ENCODE measurements at regions not wholly inside any gene's neighbourhood (a gene's known extent, or its start where the extent isn't known, plus 50 kb on each side); places are given as distances from the start of the nearest gene placed in this dataset.
"Not testable (repeated sequence)": the region's sequence is repeated elsewhere in the genome, so short reads cannot be mapped to it uniquely, and the experiment has no call there.

DNA sequence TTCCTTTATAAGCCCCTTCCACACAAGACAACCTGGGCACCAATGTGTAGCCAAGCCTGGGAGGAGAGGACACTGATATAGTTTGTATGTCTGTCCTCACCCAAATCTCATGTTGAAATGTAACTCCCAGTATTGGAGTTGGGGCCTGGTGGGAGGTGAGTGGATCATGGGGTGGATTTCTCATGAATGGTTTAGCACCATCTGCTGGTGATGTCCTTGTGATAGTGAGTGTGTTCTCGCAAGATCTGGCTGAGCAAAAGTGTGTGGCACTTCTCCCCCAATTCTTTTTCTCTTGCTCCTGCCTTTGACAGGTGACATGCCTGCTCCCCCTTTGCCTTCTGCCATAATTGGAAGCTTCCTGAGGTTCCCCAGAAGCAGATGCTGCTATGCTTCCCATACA is 135.8 kb downstream of the USP31 start:
- DNase-seq, result no peak

DNA sequence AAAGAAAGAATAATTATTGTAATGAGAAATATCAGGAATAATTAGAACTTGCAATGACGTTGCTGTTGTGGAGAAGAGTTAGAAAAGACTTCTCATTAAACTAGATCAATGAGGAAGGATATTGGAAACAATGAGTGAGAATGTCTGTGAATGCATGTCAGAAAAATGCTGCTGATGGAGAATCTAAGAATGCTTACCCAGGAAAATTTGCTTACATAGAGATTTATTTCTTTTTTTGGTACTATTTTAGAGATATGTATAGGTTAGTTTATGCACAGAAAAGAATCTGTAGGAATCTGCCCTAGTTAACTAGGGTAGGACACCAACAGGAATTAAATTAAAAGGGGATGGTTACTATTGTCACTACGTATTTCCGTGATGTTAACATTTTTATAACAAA is 140.2 kb downstream of the USP31 start:
- DNase-seq, result no peak

DNA sequence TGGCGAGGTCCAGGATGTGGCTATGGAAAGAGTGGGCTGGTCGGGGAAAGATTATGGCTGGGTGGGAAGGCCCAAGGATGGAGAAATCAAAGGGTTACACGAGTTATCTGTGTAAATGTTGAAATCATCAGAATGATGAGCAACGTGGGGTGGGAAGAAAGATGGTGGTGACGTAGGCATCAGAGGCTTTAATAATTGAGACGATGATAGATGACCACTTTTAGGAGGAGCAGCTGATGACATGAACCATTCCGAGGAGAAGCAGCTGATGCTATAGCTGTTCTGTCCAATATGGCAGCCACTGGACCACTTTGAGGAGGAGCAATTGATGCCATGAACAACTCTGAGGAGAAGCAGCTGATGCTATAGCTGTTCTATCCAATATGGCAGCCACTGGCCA is 141.2 kb downstream of the USP31 start:
- DNase-seq, result no peak

DNA sequence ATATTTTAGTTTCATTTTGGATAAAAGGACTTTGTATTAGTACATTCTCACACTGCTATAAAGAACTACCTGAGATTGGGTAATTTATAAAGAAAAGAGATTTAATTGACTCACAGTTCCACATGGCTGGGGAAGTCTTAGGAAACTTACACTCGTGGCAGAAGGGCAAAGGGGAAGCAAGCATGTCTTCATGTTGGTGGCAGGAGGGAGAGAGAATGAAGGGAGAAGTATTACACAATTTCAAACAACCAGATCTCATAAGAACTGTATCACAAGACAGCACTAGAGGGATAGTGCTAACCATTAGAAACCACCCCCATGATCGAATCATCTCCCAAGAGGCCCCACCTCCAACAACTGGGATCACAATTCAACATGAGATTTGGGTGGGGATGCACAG is 142.9 kb downstream of the USP31 start:
- peak; percentile 7 to 27 for DNase-seq

DNA sequence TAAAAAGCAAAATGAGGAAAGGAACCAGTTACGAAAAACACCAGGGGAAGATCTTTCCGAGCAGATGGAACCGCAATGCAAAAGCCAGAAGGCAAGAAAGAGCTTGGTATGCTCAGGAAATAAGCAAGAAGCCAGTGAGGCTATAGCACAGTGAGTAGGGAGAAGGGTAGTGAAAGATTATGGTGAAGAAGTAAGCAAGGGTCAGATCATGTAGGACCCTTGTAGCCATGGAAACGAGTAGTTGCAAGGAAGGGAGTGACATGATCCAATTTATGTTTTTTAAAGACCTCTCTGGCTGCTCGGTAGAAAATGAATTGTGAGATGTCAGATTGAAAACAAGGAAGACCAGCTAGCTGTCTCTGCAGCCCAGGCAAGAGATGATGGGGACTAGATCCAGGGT is 143.3 kb downstream of the USP31 start:
- DNase-seq, result no peak

DNA sequence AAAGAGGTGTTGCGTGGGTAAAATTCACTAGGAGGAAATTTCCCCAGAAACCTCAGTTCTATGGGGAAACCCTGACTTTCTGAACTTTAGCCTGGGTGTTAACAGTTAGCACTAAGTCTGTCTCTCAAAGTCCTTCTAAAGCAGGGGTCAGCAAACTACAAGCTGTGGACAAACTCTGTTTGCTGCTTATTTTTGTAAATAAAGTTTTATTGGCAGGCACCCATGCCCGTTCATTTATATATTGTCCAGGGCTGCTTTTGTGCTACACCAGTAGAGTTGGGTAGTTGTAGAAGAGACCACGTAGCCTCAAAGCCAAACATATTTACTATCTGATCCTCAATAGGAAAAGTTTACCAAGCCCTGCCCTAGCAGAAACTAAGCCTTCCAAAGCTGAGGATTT is 159.7 kb downstream of the USP31 start:
- no peak for DNase-seq

DNA sequence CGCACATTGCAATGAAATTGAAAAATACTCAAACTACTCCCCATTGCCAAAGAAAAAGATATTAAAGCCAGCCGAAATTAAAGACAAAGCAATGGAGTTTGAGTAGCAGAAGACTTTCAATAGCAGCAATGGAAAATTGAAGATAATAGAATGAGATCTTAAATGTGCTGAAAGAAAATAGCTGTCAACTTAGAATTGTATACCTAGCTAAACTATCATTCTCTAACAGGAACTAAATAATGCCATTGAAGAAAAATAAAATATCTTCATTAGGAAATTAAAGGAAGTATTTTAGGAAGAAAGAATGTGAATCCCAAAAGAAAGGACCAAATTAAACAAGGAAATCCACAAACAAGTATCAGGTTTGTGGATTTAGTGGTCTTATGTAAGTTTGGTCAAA is 165.6 kb downstream of the USP31 start:
- DNase-seq, result no peak

DNA sequence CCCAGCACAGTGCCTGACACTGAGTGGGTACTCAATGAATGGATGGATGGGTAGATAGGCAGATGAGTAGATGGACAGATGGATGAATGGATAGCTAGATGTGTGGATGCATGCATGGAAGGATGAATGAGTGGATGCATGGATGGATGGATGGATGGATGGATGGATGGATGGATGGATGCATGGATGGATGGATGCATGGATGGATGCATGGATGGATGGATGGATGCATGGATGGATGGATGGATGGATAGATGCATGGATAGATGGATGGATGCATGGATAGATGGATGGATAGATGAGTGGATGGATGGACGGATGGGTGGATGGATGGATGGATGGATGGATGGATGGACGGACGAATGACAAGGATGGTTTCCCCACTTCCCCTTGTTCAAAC is 166.6 kb downstream of the HS3ST2 start:
- DNase-seq, result not testable (repeated sequence)

DNA sequence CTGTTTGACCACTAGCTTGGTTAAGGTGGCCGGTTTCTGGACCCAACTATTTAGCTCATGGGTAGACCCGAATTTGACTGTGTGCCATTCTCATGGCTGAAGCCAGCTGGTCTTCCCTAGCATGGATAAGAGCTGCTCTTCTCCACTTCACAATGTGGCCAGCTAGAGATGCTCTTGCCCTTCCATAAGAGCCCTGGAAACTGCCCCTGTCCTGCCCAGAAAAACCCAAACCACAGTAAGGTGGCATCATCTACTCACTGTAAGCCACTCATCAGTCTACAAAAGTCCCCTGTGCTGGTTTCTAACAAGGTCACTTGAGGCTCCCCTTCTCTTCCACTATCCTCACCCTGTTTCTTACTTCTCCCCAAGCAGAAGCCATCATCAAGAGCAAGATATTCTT is 165.1 kb downstream of the HS3ST2 start:
- no peak for DNase-seq

DNA sequence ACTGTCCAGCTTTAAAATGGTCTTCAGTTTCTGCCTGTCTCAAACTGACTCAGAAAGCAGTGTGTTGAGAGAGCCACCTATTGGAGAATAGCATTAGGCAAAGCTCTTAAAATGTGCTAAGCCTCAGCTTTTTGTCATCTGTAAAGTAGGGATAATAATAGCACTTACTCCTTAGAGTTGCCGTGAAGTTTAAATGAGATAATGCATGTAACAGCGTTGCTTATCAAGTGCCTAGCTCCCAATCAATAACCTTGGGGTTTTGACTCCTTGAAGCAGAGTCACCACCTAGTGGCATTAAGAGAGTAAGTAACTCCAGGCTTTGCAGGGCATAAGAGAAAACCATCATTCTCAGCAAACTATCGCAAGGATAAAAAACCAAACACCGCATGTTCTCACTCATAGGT is 163.3 kb downstream of the HS3ST2 start:
- no peak for DNase-seq

DNA sequence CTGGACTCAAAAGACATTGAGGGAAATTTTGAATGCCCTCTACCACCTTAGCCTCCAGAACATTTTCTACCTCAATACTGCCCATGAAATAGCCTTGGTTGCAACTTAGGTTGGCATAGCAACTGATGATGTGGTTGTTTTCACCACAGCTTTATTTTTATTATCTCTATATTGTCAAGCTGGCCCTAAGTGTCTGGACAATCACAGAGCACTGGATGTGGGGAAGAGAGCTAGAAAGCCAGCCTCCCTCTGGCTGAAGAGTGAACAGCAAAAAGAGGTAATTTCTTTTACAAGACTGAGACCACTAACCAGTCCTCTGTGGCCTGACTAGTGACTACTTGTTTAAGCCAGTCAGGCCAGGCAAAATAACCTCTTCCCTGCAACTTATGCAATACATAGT is 159.6 kb downstream of the HS3ST2 start:
- DNase-seq, result no peak

DNA sequence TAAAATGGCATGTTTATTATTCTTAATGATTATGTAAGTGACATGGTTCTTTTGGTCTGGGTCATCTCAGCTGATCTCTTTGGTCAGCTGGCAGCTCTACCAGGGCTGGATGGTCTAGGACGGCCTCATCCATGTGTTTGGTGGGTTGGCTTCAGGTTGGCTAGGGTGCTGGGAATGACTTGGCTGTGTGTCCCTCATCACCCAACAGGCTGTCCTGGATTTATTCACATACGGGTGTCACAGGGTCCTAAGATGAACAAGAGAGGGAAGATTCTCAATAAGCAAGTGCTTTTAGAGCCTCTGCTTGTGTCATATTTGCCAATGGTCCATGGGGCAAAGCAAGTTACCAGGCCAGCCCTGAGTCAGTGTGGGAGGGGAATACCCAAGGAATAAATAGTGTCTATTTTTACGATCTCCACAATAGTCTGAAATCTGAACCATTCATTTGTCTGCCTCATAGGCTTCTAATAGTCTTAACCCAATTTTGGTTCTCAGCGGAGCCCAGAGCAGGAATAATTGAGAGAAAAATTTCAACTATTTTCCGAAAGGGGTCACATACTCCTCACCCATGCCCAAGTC is 157.5 kb downstream of the HS3ST2 start:
- DNase-seq, result no peak

DNA sequence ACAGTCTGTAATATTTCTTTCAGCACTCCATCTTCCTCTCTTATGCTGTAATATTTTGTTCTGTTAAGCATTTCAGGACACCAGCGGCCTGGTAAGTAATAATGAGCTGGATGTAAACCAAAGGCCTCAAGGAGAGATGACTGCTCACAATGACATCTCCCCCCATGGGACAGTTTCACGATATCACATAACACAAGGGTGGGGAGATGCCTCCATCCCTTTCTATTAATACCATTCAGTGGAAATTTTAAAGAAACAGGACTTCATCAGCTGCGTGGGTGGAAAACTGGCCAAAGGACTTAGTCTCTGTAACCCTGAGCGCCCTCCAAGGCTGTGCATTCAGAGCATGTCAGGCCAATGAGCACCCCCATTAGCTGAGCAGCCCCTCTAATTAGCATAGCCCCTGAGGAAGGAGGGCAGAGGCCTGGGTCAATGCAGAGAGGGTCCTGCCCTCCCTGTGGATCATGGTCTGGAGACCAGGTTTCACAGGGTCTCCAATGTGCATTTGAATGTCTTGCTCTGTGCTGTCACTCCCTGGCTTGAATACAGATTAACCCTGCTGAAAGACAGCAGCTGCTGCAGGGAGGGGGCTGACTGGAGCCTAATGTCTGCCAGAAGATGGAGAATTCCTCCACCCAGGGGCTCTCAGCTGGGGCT is 156.4 kb downstream of the HS3ST2 start:
- no peak for DNase-seq

DNA sequence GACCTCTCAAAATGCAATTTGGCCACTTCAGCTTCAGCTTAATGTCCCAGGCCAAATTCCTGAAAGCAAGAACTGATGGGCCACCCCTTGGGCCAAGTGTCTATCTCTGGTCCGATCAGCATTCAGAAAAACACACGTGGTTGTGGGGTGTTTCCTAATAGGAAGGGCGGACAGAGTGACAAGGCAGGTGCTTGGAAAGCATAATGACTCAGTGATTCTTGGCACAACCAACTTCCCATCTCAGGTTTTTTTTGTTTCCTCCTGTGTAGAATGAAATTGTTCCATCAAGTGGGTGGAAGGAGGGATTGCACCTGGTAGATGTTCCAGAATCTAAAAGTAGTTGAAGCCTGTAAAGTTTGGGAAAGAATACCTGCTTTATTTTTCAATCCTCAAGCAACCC is 155.6 kb downstream of the HS3ST2 start:
- DNase-seq, result no peak

DNA sequence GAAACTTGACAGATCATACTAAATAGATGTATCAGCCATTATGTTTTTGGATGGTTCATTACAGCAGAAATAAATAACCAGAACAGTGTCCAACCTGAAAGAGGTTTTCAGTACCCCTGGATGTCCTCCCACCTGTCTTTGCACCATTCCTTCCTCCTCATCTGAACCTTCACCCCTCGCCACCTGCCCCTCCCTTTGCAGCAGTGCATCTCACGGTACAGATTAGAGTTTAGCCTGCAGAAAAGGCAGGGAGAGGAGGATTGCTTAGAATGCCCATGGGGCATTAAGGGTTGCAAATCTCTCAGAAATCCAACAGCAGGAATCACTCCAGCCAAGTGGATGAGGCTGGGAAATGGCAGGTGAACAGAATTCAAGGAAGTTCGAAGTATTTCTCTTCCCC is 155.0 kb downstream of the HS3ST2 start:
- DNase-seq, result no peak

DNA sequence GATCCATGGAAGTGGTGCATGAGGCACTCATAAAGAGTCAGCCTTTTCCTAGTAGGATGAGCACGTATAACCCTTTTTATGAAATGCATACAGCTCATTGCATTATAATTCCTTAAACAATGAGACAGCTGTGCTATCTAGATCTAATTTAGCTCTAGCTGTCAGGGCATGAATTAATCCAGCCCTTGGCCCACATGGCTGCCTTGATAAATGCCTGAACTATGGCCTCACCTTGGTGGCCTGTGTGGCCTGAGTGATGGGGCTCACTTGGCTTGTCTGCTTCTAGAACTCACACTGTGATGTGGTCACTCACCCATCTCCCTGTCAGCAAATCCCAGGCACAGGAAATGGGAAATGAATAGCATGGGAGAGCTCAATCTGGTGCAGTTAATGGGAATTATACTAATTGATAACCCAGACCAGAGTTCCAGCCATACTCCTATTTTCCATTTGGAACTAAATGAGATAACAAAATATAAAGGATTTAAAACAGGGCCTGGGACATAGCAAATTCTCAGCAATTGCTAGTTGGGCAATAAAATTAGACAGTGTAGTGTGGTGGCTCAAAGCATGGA is 153.6 kb downstream of the HS3ST2 start:
- no peak for DNase-seq

Measured in inflammatory macrophage treated with lipopolysaccharide for 1 hour (primary cell).